NCI-H748 treated with DMSO at 0.1 percent for 48 hours (cell line): ENCODE measurements at regions not wholly inside any gene's neighbourhood (a gene's known extent, or its start where the extent isn't known, plus 50 kb on each side); places are given as distances from the start of the nearest gene placed in this dataset.
"Not testable (repeated sequence)": the region's sequence is repeated elsewhere in the genome, so short reads cannot be mapped to it uniquely, and the experiment has no call there.

Experiments used
- DNase-seq: peaks from one replicate; lab custom pipeline; 2025; lab: John Stamatoyannopoulos, UW

- no peak for DNase-seq
These were observed 248.8 kb downstream of the SHOX2 start for GRCh38 chr3:157857440-157857839.

DNA sequence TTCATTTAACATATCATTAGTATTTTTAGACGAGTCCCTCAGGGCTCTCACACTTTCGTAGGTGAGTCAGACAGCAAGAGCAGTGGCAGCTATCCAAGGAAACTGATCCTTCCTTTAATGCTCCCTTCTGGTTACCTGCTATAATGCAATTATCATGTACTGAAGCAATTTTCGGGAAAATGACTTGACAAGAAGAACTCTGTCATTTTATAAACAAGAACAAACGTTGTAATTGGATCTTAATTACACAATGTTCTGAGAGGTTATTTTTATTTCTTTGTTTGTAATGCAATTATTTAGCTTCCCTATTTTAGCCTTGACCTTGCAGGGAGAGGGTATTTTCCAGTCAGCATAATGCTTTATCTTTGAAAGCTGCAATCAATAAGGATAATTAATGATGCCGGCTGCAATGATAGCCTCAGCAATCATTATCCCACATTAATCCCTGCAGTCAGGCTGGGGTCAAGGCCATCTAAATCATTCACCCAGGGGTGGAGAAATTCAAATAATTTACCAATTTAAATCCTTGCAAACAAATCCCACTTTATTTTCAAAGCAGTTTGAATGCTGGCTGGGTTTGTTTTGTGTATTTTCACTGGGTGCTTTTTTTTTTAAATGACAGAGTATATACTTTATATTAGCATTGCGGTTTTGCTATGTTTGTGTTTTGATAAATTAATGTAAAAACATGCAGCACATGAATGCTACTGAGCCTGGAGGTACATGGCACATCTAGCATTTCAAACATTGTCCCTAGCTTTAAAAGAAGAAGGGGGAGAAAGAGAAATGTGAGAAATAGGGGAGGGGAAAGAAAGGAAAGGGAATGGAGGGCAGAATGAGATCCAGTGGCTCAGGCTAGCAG, 249.9 kb downstream of the SHOX2 start:
- peak; percentile 75 for DNase-seq

DNA sequence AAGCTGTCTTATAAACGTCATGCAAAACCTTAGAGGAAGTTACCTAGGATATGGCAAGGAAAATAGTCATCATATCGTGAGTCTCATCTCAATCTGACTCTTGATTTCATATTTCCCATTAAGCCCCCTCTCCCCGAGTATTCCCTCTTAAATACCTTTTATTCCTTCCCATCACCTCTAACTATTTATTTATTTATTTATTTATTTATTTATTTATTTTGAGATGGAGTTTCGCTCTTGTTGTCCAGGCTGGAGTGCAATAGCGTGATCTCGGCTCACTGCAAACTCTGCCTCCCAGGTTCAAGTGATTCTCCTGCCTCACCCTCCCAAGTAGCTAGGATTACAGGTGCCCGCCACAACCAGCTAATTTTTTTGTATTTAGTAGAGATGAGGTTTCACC, 260.4 kb downstream of the SHOX2 start:
- not testable (repeated sequence) for DNase-seq

GRCh38 chr3:157844800-157845565, 261.2 kb downstream of the SHOX2 start:
- DNase-seq = no peak

DNA sequence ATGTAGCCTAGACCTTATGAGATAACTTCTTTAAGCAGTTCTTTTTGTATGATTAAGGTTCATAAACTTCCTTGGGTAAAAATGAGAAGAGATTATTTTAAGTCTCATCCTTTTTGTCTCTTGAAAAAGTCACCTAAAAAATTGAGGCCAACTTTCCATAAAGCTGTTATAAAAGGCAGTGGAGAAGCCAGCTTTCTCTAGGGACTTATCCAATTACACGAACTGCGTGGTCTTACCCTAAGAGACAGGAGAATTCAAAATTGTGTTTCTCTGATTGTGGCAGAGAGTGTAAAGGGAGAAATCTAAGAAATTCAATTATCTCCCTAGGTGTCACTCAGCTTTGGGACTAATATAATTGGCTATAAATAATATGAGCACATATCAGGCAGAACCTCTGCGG, 262.0 kb downstream of the SHOX2 start:
- DNase-seq = no peak

- DNase-seq = no peak
These were observed 265.2 kb downstream of the SHOX2 start for GRCh38 chr3:157841029-157841428.

DNA sequence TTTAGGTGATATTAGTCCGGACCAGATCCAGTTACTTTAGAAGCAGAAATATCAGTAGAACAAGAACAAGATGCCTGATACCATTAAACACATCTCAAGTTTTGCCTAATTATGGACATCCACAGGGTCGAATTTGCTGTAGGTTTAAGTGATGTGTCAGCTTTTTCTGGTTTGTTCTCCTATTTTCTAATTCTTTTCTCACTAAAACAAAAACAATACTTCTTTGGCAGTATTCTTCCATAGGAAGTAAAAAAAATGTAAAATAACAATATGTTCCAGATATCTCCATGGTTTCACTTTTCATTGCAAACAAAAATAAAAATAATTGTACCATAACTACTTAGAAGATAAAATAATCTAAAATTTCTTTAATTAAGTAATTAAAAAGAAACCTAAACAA, 265.7 kb downstream of the SHOX2 start:
- no peak for DNase-seq

DNA sequence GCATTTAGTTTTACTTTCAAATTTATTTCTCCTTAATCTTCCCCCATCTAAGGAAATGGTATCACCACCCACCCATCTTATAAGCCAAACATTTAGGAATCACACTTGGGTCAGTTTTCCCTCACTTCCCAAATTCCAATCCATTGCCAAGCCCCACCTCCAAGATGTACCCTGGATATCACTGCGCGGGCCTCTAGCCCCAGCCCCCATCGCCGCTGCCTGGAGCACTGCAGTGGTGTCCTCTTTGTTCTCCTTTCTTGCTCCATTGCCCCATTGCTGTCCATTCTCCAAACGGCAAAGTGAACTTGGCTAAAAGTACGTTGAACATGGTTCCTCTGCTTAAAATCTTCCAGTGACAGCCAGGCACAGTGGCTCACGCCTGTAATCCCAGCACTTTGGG, 267.8 kb downstream of the SHOX2 start:
- DNase-seq = no peak

- DNase-seq = no peak
These were observed 268.9 kb downstream of the SHOX2 start for GRCh38 chr3:157837336-157837735.

- no peak for DNase-seq
These were observed 270.2 kb downstream of the SHOX2 start for GRCh38 chr3:157836022-157836421.

DNA sequence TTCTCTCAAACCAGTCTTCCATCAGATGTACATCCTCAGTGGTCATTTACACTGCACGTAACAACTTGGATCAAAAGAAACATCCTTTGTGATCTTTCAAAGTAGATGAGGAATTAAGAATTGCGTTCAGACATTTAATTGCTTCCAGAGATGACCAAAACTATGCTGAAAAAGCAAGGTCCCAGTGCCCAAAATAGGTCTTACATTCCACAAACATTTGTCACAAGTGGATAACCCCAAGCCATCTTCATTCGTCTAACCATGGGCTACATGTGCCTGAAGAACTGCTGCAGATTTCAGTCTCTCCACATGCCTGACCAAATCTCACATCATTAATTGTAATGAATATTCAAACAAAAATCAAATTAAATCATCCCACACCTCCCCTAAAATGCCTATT, 273.6 kb downstream of the SHOX2 start:
- DNase-seq = no peak

DNA sequence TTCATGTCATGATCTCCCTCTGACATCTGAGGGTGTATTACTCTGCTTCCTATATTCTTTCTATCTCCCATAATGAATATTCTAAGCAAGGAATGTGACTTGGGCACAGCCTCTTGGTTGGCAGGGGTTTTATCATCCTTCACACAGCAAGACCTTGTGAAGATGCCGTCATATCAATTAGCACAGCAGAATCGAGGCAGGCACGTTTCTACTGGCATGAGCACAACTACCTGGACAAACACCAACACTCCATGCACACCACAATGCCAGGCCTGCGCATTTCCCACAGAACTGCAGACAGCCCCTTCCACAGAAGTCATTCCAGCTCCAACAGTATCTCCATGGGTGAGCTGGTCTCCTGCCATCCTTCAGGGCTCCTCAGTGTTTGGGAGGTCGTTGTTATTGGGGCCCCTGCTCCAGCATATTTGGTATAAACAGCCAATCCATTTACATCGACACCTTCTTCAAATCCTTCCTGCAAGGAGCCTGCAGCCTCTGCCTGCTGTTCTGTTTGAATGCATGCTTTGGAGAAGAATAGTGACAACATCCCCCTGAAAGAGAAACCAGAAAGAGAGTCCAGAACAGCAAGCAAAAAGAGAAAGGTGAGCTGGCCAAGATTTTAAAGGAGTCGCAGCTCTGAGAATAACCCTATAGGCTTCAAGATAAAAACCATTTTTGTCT, 275.5 kb downstream of the SHOX2 start:
- DNase-seq = no peak

DNA sequence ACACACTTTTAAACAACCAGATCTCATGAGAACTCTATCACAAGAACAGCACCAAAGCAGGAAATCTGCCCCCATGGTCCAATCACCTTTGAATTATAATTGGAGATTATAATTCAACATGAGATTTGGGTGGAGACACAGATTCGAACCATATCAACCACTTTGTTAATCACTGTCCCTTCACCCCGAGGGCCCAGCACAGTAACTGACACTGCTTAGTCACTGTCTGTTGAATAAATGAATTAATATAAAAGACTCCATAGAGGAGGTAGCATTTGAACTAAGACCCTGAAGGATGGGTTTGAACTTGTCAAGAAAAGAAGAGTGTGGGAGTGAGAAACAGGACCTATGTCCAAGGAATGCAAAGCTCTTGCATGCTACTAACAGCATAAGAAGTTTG, 276.4 kb downstream of the SHOX2 start:
- no peak for DNase-seq

- no peak for DNase-seq
These were observed 281.9 kb downstream of the SHOX2 start for GRCh38 chr3:157824281-157824680.

DNA sequence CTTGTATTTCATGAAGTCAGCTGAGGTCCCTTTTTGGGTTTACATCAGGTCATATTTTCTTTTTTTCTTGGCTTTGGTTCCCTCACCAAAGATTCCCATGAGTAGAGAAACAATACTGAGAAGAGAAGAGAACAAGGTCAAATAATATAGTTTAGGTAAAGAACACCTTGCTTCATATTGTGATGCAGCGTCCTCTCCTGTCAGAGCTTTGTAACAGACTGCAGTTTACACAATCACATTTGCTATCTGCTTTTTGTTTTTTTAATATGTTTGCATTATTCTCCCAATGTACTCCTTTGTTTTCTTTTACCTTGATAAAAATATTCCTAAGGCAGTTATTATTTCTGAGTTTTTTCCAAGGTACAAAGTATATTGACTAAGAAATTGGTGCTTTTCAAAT, 283.2 kb downstream of the SHOX2 start:
- no peak for DNase-seq

DNA sequence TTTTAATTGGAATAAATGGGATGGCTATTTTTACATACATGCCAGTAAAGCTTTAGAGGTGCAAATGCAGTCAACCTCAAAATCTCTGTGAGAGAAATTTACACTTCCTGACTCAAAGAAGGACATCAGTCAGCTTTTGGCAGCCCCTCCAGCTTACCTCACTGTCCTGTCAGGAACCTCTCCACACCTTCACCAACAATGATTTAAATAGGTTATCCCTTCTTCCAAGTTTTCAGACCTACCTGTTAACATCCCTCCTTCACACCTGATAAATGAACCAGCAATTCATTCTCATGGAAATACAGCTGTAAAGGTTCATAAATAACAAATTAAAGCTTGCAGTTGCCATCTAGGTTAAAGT, 286.1 kb downstream of the SHOX2 start:
- DNase-seq = no peak

DNA sequence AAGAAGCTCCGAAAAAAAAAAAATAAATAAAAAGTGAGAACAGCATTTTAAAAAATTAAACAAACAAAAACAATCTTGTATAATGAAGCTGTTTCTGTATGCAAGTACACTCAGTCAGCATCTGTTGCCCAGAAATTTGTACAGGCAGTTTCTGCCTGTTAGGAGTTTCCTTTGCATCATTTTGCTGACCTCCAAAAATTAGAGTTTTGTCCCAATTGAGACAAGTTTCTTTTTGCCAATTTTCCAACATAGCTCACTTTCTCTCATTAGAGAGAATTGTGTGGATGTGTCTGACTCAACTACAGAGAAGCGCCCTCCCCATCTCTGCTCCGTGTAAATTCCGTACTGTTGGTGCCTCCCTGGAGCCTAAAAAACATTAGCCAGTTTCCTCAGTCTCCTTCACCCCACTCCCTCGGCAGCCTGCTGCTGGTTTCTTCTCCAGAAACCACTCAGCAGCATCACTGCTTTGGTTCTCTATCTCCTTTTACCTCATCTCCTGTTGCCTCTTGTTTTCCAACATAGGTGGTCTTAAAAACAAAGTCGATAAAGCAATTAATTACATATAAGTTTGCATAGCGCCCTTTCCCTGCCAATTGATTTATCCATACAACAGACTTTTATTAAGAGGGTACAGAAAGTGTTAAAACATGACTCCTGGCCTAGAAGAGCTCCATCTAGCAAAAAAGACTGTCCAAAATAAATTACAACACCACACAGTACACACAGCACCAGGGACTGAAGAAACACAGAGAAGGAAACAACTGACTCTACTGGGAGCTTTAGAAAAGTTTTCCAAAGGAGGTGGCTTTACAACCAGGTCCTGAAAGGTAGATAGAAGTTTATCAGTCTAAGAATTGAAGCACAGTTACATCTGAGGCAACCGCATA, 286.7 kb downstream of the SHOX2 start:
- no peak for DNase-seq

DNA sequence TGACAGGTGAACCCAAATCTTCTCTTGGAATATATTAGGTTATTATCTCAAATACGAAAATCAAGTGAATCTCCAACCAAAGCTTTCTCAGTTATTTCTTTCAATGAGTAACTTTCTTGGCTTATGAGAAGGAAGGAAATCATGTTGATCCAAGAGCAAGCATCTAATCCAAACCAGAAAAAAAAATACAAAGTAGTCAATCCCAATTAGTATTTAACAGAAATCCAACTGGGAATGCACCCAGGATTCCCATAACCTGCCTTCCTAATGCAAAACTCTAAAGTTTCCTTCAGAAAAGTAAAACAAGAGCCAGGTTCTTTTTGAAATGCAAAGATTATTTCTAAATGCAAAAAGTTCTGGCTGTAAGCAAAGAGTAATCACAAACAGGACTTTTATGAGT, 289.3 kb downstream of the SHOX2 start:
- no peak for DNase-seq

- DNase-seq = no peak
These were observed 289.9 kb downstream of the SHOX2 start for GRCh38 chr3:157816296-157816695.

DNA sequence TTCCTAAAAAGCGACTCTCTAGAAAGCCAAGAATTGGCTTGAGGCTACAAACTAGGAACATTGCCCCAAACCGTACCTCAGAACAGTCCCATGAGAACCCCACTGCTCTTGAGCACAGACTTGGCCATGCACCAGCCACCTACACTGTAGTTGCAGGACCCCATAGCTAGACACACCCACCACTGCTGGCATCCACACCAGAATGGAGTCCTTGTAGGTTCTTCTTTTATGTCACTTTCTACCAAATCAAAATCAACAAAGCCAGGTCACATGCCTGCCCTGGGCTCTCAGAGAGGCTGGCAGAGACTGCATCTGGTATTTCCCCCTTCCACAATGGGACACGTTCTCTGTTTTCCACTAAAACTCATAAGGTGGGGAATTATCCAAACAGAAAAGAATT, 290.5 kb downstream of the SHOX2 start:
- no peak for DNase-seq

GRCh38 chr3:157810924-157811718, 295.1 kb downstream of the SHOX2 start:
- DNase-seq = no peak
